Neuronal stem cell (in vitro differentiated cells): ENCODE measurements at regions not wholly inside any gene's neighbourhood (a gene's known extent, or its start where the extent isn't known, plus 50 kb on each side); places are given as distances from the start of the nearest gene placed in this dataset.

ENCODE experiments used
- DNase-seq: peaks from one replicate; pipeline ENCODE4 v3.0.0-alpha.2; 2013; ENCODE audit warnings: low spot score
- H2AFZ ChIP-seq: one replicate; pipeline ENCODE4 v1.6.1; 2013; ENCODE audit warnings: mild to moderate bottlenecking, low read length, inconsistent platforms
- H2AK5ac ChIP-seq: 2 replicates; pipeline ENCODE4 v1.6.1; 2013; ENCODE audit warnings: low read depth, mild to moderate bottlenecking, inconsistent platforms, low read length, moderate library complexity, mixed read lengths
- H2BK120ac ChIP-seq: 2 replicates; pipeline ENCODE4 v1.6.1; 2013; ENCODE audit warnings: low read depth, mild to moderate bottlenecking, inconsistent platforms, low read length, moderate library complexity, mixed read lengths
- H2BK12ac ChIP-seq: one replicate; pipeline ENCODE4 v1.6.1; 2013; ENCODE audit warnings: low read length, inconsistent platforms
- H2BK15ac ChIP-seq: 2 replicates; pipeline ENCODE4 v1.6.1; 2013; ENCODE audit warnings: mild to moderate bottlenecking, low read length, inconsistent platforms, mixed read lengths
- H2BK5ac ChIP-seq: one replicate; pipeline ENCODE4 v1.6.1; 2013; ENCODE audit warnings: inconsistent platforms, mild to moderate bottlenecking, low read length, moderate library complexity
- H3K14ac ChIP-seq: one replicate; pipeline ENCODE4 v1.6.1; 2013; ENCODE audit warnings: low read length, inconsistent platforms
- H3K18ac ChIP-seq: 2 replicates; pipeline ENCODE4 v1.6.1; 2013; ENCODE audit warnings: low read length, inconsistent platforms
- H3K23ac ChIP-seq: 2 replicates; pipeline ENCODE4 v1.6.1; 2013; ENCODE audit warnings: low read depth, mild to moderate bottlenecking, mixed read lengths, low read length, inconsistent platforms; ENCODE audit not compliant: poor library complexity
- H3K27ac ChIP-seq: replicated peaks from 3 replicates; pipeline ENCODE4 v1.5.1; 2013; ENCODE audit warnings: low read length, inconsistent platforms
- H3K27me3 ChIP-seq, 3 experiments: 2 replicates each; pipeline ENCODE4 v1.6.1; 2013; ENCODE audit warnings: low read length in 3 of 3, mild to moderate bottlenecking in 2 of 3, inconsistent platforms in 1 of 3, low read depth in 1 of 3, mixed read lengths in 1 of 3, moderate library complexity in 1 of 3; ENCODE audit not compliant: control insufficient read depth in 3 of 3, insufficient read depth in 3 of 3
- H3K36me3 ChIP-seq, 2 donors: replicated peaks in 1 of 2; 2 replicates each; pipeline ENCODE4 v1.6.1; 2013; ENCODE audit warnings: low read length in 2 of 2; ENCODE audit not compliant: control insufficient read depth in 2 of 2, insufficient read depth in 2 of 2
- H3K4ac ChIP-seq: 2 replicates; pipeline ENCODE4 v1.6.1; 2013; ENCODE audit warnings: inconsistent platforms, mild to moderate bottlenecking, low read length, moderate library complexity
- H3K4me1 ChIP-seq, 2 donors: 1 replicate in 1 of 2; 2 replicates in 1 of 2; pipeline ENCODE4 v1.6.1; 2013; ENCODE audit warnings: low read length in 2 of 2, low read depth in 1 of 2; ENCODE audit not compliant: control insufficient read depth in 2 of 2, insufficient read depth in 1 of 2
- H3K4me2 ChIP-seq: one replicate; pipeline ENCODE4 v1.6.1; 2013; ENCODE audit warnings: mild to moderate bottlenecking, low read length, inconsistent platforms; ENCODE audit not compliant: insufficient read depth, poor library complexity, severe bottlenecking
- H3K4me3 ChIP-seq, 2 donors: 2 replicates each; pipeline ENCODE4 v1.5.1; 2013; ENCODE audit warnings: low read length in 2 of 2, mild to moderate bottlenecking in 2 of 2, inconsistent platforms in 1 of 2, moderate library complexity in 1 of 2
- H3K79me1 ChIP-seq: one replicate; pipeline ENCODE4 v1.6.1; 2013; ENCODE audit warnings: low read depth, mild to moderate bottlenecking, inconsistent platforms, low read length, moderate library complexity
- H3K9ac ChIP-seq: one replicate; pipeline ENCODE4 v1.6.1; 2013; ENCODE audit warnings: mild to moderate bottlenecking, low read depth, low read length, inconsistent platforms; ENCODE audit not compliant: poor library complexity
- H3K9me3 ChIP-seq, 2 donors: replicated peaks in 1 of 2; 2 replicates each; pipeline versions ENCODE3 to v1.6.1; 2013; ENCODE audit warnings: low read length in 2 of 2, mild to moderate bottlenecking in 2 of 2, inconsistent platforms in 1 of 2, low read depth in 1 of 2, mixed read lengths in 1 of 2, moderate library complexity in 1 of 2; ENCODE audit not compliant: control insufficient read depth in 2 of 2, insufficient read depth in 1 of 2
- H4K8ac ChIP-seq: one replicate; pipeline ENCODE4 v1.6.1; 2013; ENCODE audit warnings: low read depth, mild to moderate bottlenecking, inconsistent platforms, low read length, moderate library complexity
- H4K91ac ChIP-seq: one replicate; pipeline ENCODE4 v1.6.1; 2013; ENCODE audit warnings: low read length, low read depth, mild to moderate bottlenecking, inconsistent platforms; ENCODE audit not compliant: poor library complexity
- WGBS, 2 donors: extraction: QIAGEN DNeasy Blood & Tissue Kit; methylation state at CpG; one replicate each; pipeline ENCODE4 v1.1.7; 2013; ENCODE audit warnings: missing lambda C conversion rate in 2 of 2, mixed read lengths in 1 of 2; ENCODE audit not compliant: insufficient read length in 2 of 2, insufficient replicate concordance in 1 of 2; ENCODE audit errors: extremely low coverage in 2 of 2; 5-methylcytosine and 5-hydroxymethylcytosine counted together

GRCh38 chr2:120859128-120859527, 123.5 kb downstream of the GLI2 start:
- H3K14ac ChIP-seq, result no peak overlapping the region
- no peak overlapping the region for H2AFZ ChIP-seq
- no peak overlapping the region for H3K9ac ChIP-seq
- H3K4me2 ChIP-seq, result peak overlapping the region; percentile 30
- H3K36me3 ChIP-seq, result peaks cover 5 to 23% of the 10 kb centered on the region in 2 donors
- H2AK5ac ChIP-seq, result no peak overlapping the region
- H2BK5ac ChIP-seq, result no peak overlapping the region
- H3K23ac ChIP-seq, result no peak overlapping the region
- H3K4me1 ChIP-seq, result peaks cover 31 to 49% of the 10 kb centered on the region in 2 donors
- H2BK120ac ChIP-seq, result no peak overlapping the region
- H3K9me3 ChIP-seq, result no peaks in the 10 kb centered on the region
- no peak overlapping the region for H2BK12ac ChIP-seq
- H2BK15ac ChIP-seq, result no peak overlapping the region
- DNase-seq, result peak; percentile 64
- no peak overlapping the region for H4K91ac ChIP-seq
- H3K4ac ChIP-seq, result no peak overlapping the region
- no peak overlapping the region for H4K8ac ChIP-seq
- no peaks in the 10 kb centered on the region for H3K27me3 ChIP-seq
- H3K18ac ChIP-seq, result no peak overlapping the region
- no peak overlapping the region for H3K4me3 ChIP-seq
- peak overlapping the region; percentile 81 for H3K27ac ChIP-seq
- WGBS, 2 donors, result no CpG with 5 or more reads among the region's 4 CpGs
- H3K79me1 ChIP-seq, result peaks cover 6% of the 10 kb centered on the region

DNA sequence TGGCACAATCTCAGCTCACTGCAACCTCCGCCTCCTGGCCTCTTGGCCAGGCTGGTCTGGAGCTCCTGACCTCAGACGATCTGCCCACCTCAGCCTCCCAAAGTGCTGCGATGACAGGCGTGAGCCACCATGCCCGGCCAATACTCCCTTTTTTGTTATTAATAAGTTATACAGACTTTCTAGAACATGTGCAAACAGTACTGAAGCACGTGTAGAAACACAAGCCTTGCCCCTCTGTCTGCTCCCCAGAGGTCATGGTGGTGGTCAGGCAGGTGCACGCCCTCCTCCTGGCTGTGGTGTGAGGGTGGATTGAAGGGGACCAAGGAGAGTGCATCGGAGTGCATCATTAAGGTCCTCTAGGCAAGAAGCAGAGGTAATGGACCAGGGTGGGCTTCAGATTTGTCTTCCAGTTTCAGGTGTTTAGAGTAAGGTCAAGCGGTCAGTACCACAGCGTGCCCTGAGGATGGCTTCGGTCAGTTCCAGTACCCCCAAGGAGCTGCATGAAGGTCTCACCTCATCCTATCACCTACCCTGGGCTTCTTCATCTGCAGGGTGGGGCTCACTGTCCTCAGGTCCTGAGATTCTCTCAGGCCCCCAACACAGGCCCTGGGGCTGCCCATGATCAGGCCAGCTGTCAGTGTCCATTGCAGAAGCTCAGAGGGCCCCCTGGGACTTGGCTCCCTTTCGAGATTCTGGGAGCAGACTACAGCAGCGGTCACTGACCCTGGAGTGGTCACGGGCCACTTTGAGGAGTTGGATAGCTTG, 124.3 kb downstream of the GLI2 start:
- H3K79me1 ChIP-seq, result peaks cover 9% of the 10 kb centered on the region
- H3K9ac ChIP-seq, result no peak overlapping the region
- H3K14ac ChIP-seq, result no peak overlapping the region
- no peak overlapping the region for H3K23ac ChIP-seq
- peaks cover 31 to 48% of the 10 kb centered on the region in 2 donors for H3K4me1 ChIP-seq
- H3K18ac ChIP-seq, result peak overlapping the region; percentile 41
- no peak overlapping the region for H4K91ac ChIP-seq
- H3K27ac ChIP-seq, result no peak overlapping the region
- H2BK120ac ChIP-seq, result no peak overlapping the region
- no peak overlapping the region for H3K4me2 ChIP-seq
- H2BK5ac ChIP-seq, result no peak overlapping the region
- no peak for DNase-seq
- no peak overlapping the region for H3K4me3 ChIP-seq
- H4K8ac ChIP-seq, result no peak overlapping the region
- H2BK12ac ChIP-seq, result no peak overlapping the region
- H3K9me3 ChIP-seq, result no peaks in the 10 kb centered on the region
- H2BK15ac ChIP-seq, result peak overlapping the region; percentile 59
- peak overlapping the region; percentile 35 for H2AK5ac ChIP-seq
- WGBS, 2 donors, result no CpG with 5 or more reads among the region's 14 CpGs
- H2AFZ ChIP-seq, result no peak overlapping the region
- H3K27me3 ChIP-seq, result no peaks in the 10 kb centered on the region
- peaks cover 5 to 21% of the 10 kb centered on the region in 2 donors for H3K36me3 ChIP-seq
- H3K4ac ChIP-seq, result no peak overlapping the region

DNA sequence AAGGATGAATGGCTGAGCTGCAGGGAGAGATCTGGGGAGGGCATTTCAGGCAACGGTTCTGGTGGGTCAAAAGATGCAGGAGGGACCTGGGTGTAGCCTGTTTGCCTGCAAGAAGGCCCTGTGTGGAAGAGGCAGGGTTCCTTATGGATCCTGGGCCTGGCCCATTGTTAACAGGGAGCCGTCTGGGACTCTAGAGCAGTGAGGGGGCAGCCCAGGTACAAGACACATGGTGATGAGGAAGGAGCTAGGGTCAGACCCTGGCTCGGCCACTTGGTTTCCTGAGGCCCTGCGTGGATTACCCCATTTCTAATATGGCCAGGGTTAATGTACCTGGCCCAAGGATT, 124.9 kb downstream of the GLI2 start:
- Histone ChIP-seq H3K4me3 (no peak overlapping the region), H2BK5ac (no peak overlapping the region), H4K8ac (no peak overlapping the region), H3K23ac (no peak overlapping the region), H2BK12ac (no peak overlapping the region), H3K4ac (no peak overlapping the region), H2BK15ac (peak overlapping the region; percentile 59), H3K4me1 (peaks cover 31 to 48% of the 10 kb centered on the region in 2 donors), H3K18ac (peak overlapping the region; percentile 25), H3K27ac (no peak overlapping the region), H3K4me2 (no peak overlapping the region), H3K79me1 (peaks cover 9% of the 10 kb centered on the region), H2AK5ac (peak overlapping the region; percentile 35), H3K27me3 (no peaks in the 10 kb centered on the region), H4K91ac (no peak overlapping the region), H2BK120ac (no peak overlapping the region), H3K9me3 (no peaks in the 10 kb centered on the region), H3K9ac (no peak overlapping the region), H3K36me3 (peaks cover 5 to 17% of the 10 kb centered on the region in 2 donors), H2AFZ (no peak overlapping the region), H3K14ac (no peak overlapping the region)
- WGBS, 2 donors, result no CpG with 5 or more reads among the region's 4 CpGs
- DNase-seq, result no peak

DNA sequence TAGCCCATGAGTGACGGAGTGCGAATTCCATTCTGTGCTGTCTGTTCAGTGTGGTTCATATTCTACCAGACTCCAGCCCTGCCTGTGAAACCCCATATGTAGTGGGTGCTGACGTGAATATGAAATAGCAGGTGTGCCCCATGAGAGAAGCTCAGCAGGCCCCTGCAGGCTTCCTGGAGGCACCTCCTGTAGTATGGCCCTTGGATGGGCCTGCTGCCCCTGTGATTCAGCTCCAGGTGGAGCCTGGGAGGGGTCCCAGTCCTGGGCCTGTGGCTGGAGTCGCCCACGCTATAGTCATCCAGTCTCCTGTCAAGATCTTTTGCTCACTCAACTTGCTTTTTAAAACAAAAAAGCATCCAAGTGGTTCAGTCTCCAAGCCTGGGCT, 125.5 kb downstream of the GLI2 start:
- H3K14ac ChIP-seq, result no peak overlapping the region
- no peak overlapping the region for H4K91ac ChIP-seq
- peaks cover 31 to 44% of the 10 kb centered on the region in 2 donors for H3K4me1 ChIP-seq
- no peaks in the 10 kb centered on the region for H3K27me3 ChIP-seq
- H3K4me3 ChIP-seq, result no peak overlapping the region
- H2BK12ac ChIP-seq, result no peak overlapping the region
- no peak overlapping the region for H2AK5ac ChIP-seq
- no peak overlapping the region for H3K4me2 ChIP-seq
- H3K9me3 ChIP-seq, result no peaks in the 10 kb centered on the region
- H2BK15ac ChIP-seq, result no peak overlapping the region
- DNase-seq, result no peak
- peak overlapping the region; percentile 30 for H3K18ac ChIP-seq
- H2BK5ac ChIP-seq, result no peak overlapping the region
- peaks cover 5 to 17% of the 10 kb centered on the region in 2 donors for H3K36me3 ChIP-seq
- H3K9ac ChIP-seq, result no peak overlapping the region
- WGBS, 2 donors, result no CpG with 5 or more reads among the region's 5 CpGs
- no peak overlapping the region for H3K4ac ChIP-seq
- no peak overlapping the region for H2BK120ac ChIP-seq
- no peak overlapping the region for H4K8ac ChIP-seq
- H3K79me1 ChIP-seq, result peaks cover 13% of the 10 kb centered on the region
- no peak overlapping the region for H3K27ac ChIP-seq
- no peak overlapping the region for H2AFZ ChIP-seq
- H3K23ac ChIP-seq, result no peak overlapping the region
